ENCODE measurements at regions not wholly inside any gene's neighbourhood (a gene's known extent, or its start where the extent isn't known, plus 50 kb on each side); places are given as distances from the start of the nearest gene placed in this dataset.

DNA sequence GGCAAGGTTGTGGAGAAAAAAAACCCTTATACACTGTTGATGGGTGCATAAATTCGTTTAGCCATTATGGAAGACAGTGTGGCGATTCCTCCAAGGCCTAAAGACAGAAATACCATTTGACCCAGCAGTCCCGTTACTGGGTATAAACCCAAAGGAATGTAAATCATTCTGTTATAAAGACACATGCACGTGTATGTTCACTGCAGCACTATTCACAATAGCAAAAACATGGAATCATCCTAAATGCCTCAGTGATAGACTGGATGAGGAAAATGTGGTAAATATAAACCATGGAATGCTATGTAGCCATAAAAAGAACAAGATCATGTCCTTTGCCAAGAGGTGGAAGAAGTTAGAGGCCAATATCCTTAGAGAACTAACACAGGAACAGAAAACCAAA is 119.9 kb upstream of the PRR16 start:
- TF ChIP-seq, protein P1, sequence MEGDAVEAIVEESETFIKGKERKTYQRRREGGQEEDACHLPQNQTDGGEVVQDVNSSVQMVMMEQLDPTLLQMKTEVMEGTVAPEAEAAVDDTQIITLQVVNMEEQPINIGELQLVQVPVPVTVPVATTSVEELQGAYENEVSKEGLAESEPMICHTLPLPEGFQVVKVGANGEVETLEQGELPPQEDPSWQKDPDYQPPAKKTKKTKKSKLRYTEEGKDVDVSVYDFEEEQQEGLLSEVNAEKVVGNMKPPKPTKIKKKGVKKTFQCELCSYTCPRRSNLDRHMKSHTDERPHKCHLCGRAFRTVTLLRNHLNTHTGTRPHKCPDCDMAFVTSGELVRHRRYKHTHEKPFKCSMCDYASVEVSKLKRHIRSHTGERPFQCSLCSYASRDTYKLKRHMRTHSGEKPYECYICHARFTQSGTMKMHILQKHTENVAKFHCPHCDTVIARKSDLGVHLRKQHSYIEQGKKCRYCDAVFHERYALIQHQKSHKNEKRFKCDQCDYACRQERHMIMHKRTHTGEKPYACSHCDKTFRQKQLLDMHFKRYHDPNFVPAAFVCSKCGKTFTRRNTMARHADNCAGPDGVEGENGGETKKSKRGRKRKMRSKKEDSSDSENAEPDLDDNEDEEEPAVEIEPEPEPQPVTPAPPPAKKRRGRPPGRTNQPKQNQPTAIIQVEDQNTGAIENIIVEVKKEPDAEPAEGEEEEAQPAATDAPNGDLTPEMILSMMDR (IDR thresholded peaks at IDR 0.05) = no peak
- no peak for TF ChIP-seq POLR2A (IDR thresholded peaks at IDR 0.05)

Data from right lobe of liver (tissue), 4 donors.